ENCODE measurements at regions not wholly inside any gene's neighbourhood (a gene's known extent, or its start where the extent isn't known, plus 50 kb on each side); places are given as distances from the start of the nearest gene placed in this dataset.

- no peak for DNase-seq (ENCODE audit: low spot score in 2 of 2)
- 55% methylated on average over 3 of the region's 3 CpGs for WGBS
- Histone ChIP-seq H3K9me3 (no peaks in the 10 kb centered on the region), H3K27me3 (no peaks in the 10 kb centered on the region), H3K27ac (no peak overlapping the region), H3K36me3 (no peaks in the 10 kb centered on the region), H3K4me3 (no peak overlapping the region), H3K4me1 (no peaks in the 10 kb centered on the region)
- TF ChIP-seq EP300 (IDR thresholded peaks at IDR 0.05) = no peak
- no peak for TF ChIP-seq CTCF (IDR thresholded peaks at IDR 0.05)
- TF ChIP-seq POLR2A (IDR thresholded peaks at IDR 0.05) = no peak
- no peak for TF ChIP-seq POLR2AphosphoS5 (IDR thresholded peaks at IDR 0.05)
Observed at GRCh38 chr4:175066923-175067627, 148.9 kb downstream of the ADAM29 start.

- no peak for DNase-seq (ENCODE audit: low spot score in 2 of 2)
- Histone ChIP-seq H3K27ac (no peak overlapping the region), H3K9me3 (no peaks in the 10 kb centered on the region), H3K4me3 (no peak overlapping the region), H3K27me3 (no peaks in the 10 kb centered on the region), H3K4me1 (no peaks in the 10 kb centered on the region), H3K36me3 (no peaks in the 10 kb centered on the region)
- TF ChIP-seq POLR2AphosphoS5 (IDR thresholded peaks at IDR 0.05) (no peak), CTCF (IDR thresholded peaks at IDR 0.05) (no peak), POLR2A (IDR thresholded peaks at IDR 0.05) (no peak), EP300 (IDR thresholded peaks at IDR 0.05) (no peak)
Observed at GRCh38 chr4:175068266-175068665, 150.1 kb downstream of the ADAM29 start.

GRCh38 chr4:175070444-175070843 lies 152.3 kb downstream of the ADAM29 start:
- Histone ChIP-seq H3K4me3 (no peak overlapping the region), H3K9me3 (no peaks in the 10 kb centered on the region), H3K27ac (no peak overlapping the region), H3K36me3 (no peaks in the 10 kb centered on the region), H3K4me1 (no peaks in the 10 kb centered on the region), H3K27me3 (no peaks in the 10 kb centered on the region)
- TF ChIP-seq POLR2A (IDR thresholded peaks at IDR 0.05) (no peak), CTCF (IDR thresholded peaks at IDR 0.05) (no peak), POLR2AphosphoS5 (IDR thresholded peaks at IDR 0.05) (no peak), EP300 (IDR thresholded peaks at IDR 0.05) (no peak)
- WGBS = 94% methylated on average over 3 of the region's 3 CpGs
- DNase-seq (ENCODE audit: low spot score in 2 of 2) = no peak

GRCh38 chr4:175071123-175071522 lies 153.0 kb downstream of the ADAM29 start:
- no peaks in the 10 kb centered on the region for H3K4me1 ChIP-seq
- H3K27ac ChIP-seq = no peak overlapping the region
- TF ChIP-seq POLR2AphosphoS5 (IDR thresholded peaks at IDR 0.05) (no peak), CTCF (IDR thresholded peaks at IDR 0.05) (no peak), POLR2A (IDR thresholded peaks at IDR 0.05) (no peak), EP300 (IDR thresholded peaks at IDR 0.05) (no peak)
- H3K4me3 ChIP-seq = no peak overlapping the region
- no peaks in the 10 kb centered on the region for H3K9me3 ChIP-seq
- no peaks in the 10 kb centered on the region for H3K36me3 ChIP-seq
- WGBS = 36% methylated on average over 3 of the region's 3 CpGs
- DNase-seq (ENCODE audit: low spot score in 2 of 2) = no peak
- H3K27me3 ChIP-seq = no peaks in the 10 kb centered on the region

- no peaks in the 10 kb centered on the region for H3K9me3 ChIP-seq
- no peak overlapping the region for H3K27ac ChIP-seq
- no peaks in the 10 kb centered on the region for H3K27me3 ChIP-seq
- DNase-seq (ENCODE audit: low spot score in 2 of 2) = no peak
- no peaks in the 10 kb centered on the region for H3K4me1 ChIP-seq
- H3K36me3 ChIP-seq = no peaks in the 10 kb centered on the region
- no peak overlapping the region for H3K4me3 ChIP-seq
- 92% methylated on average over 1 of the region's 1 CpG for WGBS
- TF ChIP-seq POLR2A (IDR thresholded peaks at IDR 0.05) (no peak), POLR2AphosphoS5 (IDR thresholded peaks at IDR 0.05) (no peak), CTCF (IDR thresholded peaks at IDR 0.05) (no peak), EP300 (IDR thresholded peaks at IDR 0.05) (no peak)
Observed at GRCh38 chr4:175087145-175087544, 169.0 kb downstream of the ADAM29 start.
